ENCODE measurements at regions not wholly inside any gene's neighbourhood (a gene's known extent, or its start where the extent isn't known, plus 50 kb on each side); places are given as distances from the start of the nearest gene placed in this dataset.

- TF ChIP-seq CTCF (IDR thresholded peaks at IDR 0.05; ENCODE audit: partially characterized antibody, unreplicated experiment): peak; percentile 88
- Mint-ChIP-seq H3K4me3 (ENCODE audit: unreplicated experiment) (peak overlapping the region; percentile 16), H3K27ac (ENCODE audit: unreplicated experiment) (peak overlapping the region; percentile 85)
These were observed 92.6 kb downstream of the HHIPL2 start for GRCh38 chr1:222455188-222455879.

GRCh38 chr1:222454782-222455181 lies 93.1 kb downstream of the HHIPL2 start:
- peaks cover 6% of the 10 kb centered on the region for H3K9me3 Mint-ChIP-seq (ENCODE audit: unreplicated experiment)
- no peak for DNase-seq
- H3K27me3 Mint-ChIP-seq (ENCODE audit: unreplicated experiment): no peaks in the 10 kb centered on the region
- peak overlapping the region; percentile 16 for H3K4me3 Mint-ChIP-seq (ENCODE audit: unreplicated experiment)
- peaks cover 11% of the 10 kb centered on the region for H3K4me1 Mint-ChIP-seq (ENCODE audit: low read depth, unreplicated experiment)
- peaks cover 15% of the 10 kb centered on the region for H3K36me3 Mint-ChIP-seq (ENCODE audit: unreplicated experiment)
- peak overlapping the region; percentile 85 for H3K27ac Mint-ChIP-seq (ENCODE audit: unreplicated experiment)
- no peak for TF ChIP-seq CTCF (IDR thresholded peaks at IDR 0.05; ENCODE audit: partially characterized antibody, unreplicated experiment)

More at GRCh38 chr1:222455188-222455879, 92.6 kb downstream of the HHIPL2 start:
- peak; percentile 91 for DNase-seq
- H3K9me3 Mint-ChIP-seq (ENCODE audit: unreplicated experiment): peaks cover 6% of the 10 kb centered on the region
- peaks cover 2% of the 10 kb centered on the region for H3K27me3 Mint-ChIP-seq (ENCODE audit: unreplicated experiment)
- peaks cover 15% of the 10 kb centered on the region for H3K36me3 Mint-ChIP-seq (ENCODE audit: unreplicated experiment)
- H3K4me1 Mint-ChIP-seq (ENCODE audit: low read depth, unreplicated experiment): peaks cover 11% of the 10 kb centered on the region

GRCh38 chr1:222454186-222454585 lies 93.7 kb downstream of the HHIPL2 start:
- Mint-ChIP-seq H3K27ac (ENCODE audit: unreplicated experiment) (no peak overlapping the region), H3K4me3 (ENCODE audit: unreplicated experiment) (no peak overlapping the region), H3K4me1 (ENCODE audit: low read depth, unreplicated experiment) (peaks cover 11% of the 10 kb centered on the region), H3K9me3 (ENCODE audit: unreplicated experiment) (peaks cover 6% of the 10 kb centered on the region), H3K27me3 (ENCODE audit: unreplicated experiment) (peaks cover 3% of the 10 kb centered on the region), H3K36me3 (ENCODE audit: unreplicated experiment) (peaks cover 18% of the 10 kb centered on the region)
- no peak for DNase-seq
- TF ChIP-seq CTCF (IDR thresholded peaks at IDR 0.05; ENCODE audit: partially characterized antibody, unreplicated experiment): no peak

GRCh38 chr1:222452031-222452430 lies 95.9 kb downstream of the HHIPL2 start:
- peaks cover 11% of the 10 kb centered on the region for H3K4me1 Mint-ChIP-seq (ENCODE audit: low read depth, unreplicated experiment)
- TF ChIP-seq CTCF (IDR thresholded peaks at IDR 0.05; ENCODE audit: partially characterized antibody, unreplicated experiment): no peak
- DNase-seq: no peak
- no peak overlapping the region for H3K27ac Mint-ChIP-seq (ENCODE audit: unreplicated experiment)
- H3K36me3 Mint-ChIP-seq (ENCODE audit: unreplicated experiment): peaks cover 8% of the 10 kb centered on the region
- H3K4me3 Mint-ChIP-seq (ENCODE audit: unreplicated experiment): no peak overlapping the region
- H3K9me3 Mint-ChIP-seq (ENCODE audit: unreplicated experiment): peaks cover under 1% of the 10 kb centered on the region
- H3K27me3 Mint-ChIP-seq (ENCODE audit: unreplicated experiment): peaks cover 3% of the 10 kb centered on the region

- peaks cover 3% of the 10 kb centered on the region for H3K4me1 Mint-ChIP-seq (ENCODE audit: low read depth, unreplicated experiment)
- no peak overlapping the region for H3K4me3 Mint-ChIP-seq (ENCODE audit: unreplicated experiment)
- no peaks in the 10 kb centered on the region for H3K9me3 Mint-ChIP-seq (ENCODE audit: unreplicated experiment)
- no peak overlapping the region for H3K27ac Mint-ChIP-seq (ENCODE audit: unreplicated experiment)
- no peaks in the 10 kb centered on the region for H3K36me3 Mint-ChIP-seq (ENCODE audit: unreplicated experiment)
- H3K27me3 Mint-ChIP-seq (ENCODE audit: unreplicated experiment): peaks cover 7% of the 10 kb centered on the region
- no peak for TF ChIP-seq CTCF (IDR thresholded peaks at IDR 0.05; ENCODE audit: partially characterized antibody, unreplicated experiment)
- no peak for DNase-seq
These were observed 104.3 kb downstream of the HHIPL2 start for GRCh38 chr1:222443566-222443965.
